ENCODE measurements at regions not wholly inside any gene's neighbourhood (a gene's known extent, or its start where the extent isn't known, plus 50 kb on each side); places are given as distances from the start of the nearest gene placed in this dataset.

GRCh38 chr6:121879149-121879548, 443.7 kb downstream of the GJA1 start:
- Histone ChIP-seq H4K20me1 (ENCODE audit: control insufficient read depth, insufficient read depth, low read depth, low read length) (no peaks in the 10 kb centered on the region), H3K4me3 (ENCODE audit: low read length) (no peak overlapping the region), H3K9me3 (ENCODE audit: control insufficient read depth, insufficient read depth, low read length) (no peaks in the 10 kb centered on the region), H3K36me3 (ENCODE audit: control insufficient read depth, low read length) (no peaks in the 10 kb centered on the region), H3K27me3 (ENCODE audit: control insufficient read depth, low read length) (no peaks in the 10 kb centered on the region), H3K79me2 (ENCODE audit: control insufficient read depth, low read length) (no peaks in the 10 kb centered on the region), H3K4me1 (ENCODE audit: control insufficient read depth, low read length) (no peaks in the 10 kb centered on the region), H3K9me2 (replicated peaks; ENCODE audit: control insufficient read depth, low read length) (no peaks in the 10 kb centered on the region), H3F3A (ENCODE audit: control insufficient read depth, insufficient read depth) (no peaks in the 10 kb centered on the region), H3K27ac (ENCODE audit: low read depth, low read length) (no peak overlapping the region), H3K4me2 (ENCODE audit: low read length) (no peak overlapping the region)
- TF ChIP-seq EZH2phosphoT487 (IDR thresholded peaks at IDR 0.05; ENCODE audit: borderline replicate concordance, low read length) (no peak), CTCF (IDR thresholded peaks at IDR 0.05; ENCODE audit: low read depth, low read length, poor library complexity, severe bottlenecking) (no peak)

GRCh38 chr6:121880831-121881230, 445.4 kb downstream of the GJA1 start:
- Histone ChIP-seq H3K4me1 (ENCODE audit: control insufficient read depth, low read length) (no peaks in the 10 kb centered on the region), H3F3A (ENCODE audit: control insufficient read depth, insufficient read depth) (no peaks in the 10 kb centered on the region), H3K27me3 (ENCODE audit: control insufficient read depth, low read length) (no peaks in the 10 kb centered on the region), H3K9me3 (ENCODE audit: control insufficient read depth, insufficient read depth, low read length) (no peaks in the 10 kb centered on the region), H4K20me1 (ENCODE audit: control insufficient read depth, insufficient read depth, low read depth, low read length) (no peaks in the 10 kb centered on the region), H3K27ac (ENCODE audit: low read depth, low read length) (no peak overlapping the region), H3K4me3 (ENCODE audit: low read length) (no peak overlapping the region), H3K9me2 (replicated peaks; ENCODE audit: control insufficient read depth, low read length) (no peaks in the 10 kb centered on the region), H3K4me2 (ENCODE audit: low read length) (no peak overlapping the region), H3K36me3 (ENCODE audit: control insufficient read depth, low read length) (no peaks in the 10 kb centered on the region), H3K79me2 (ENCODE audit: control insufficient read depth, low read length) (no peaks in the 10 kb centered on the region)
- no peak for TF ChIP-seq CTCF (IDR thresholded peaks at IDR 0.05; ENCODE audit: low read depth, low read length, poor library complexity, severe bottlenecking)
- no peak for TF ChIP-seq EZH2phosphoT487 (IDR thresholded peaks at IDR 0.05; ENCODE audit: borderline replicate concordance, low read length)

DNA sequence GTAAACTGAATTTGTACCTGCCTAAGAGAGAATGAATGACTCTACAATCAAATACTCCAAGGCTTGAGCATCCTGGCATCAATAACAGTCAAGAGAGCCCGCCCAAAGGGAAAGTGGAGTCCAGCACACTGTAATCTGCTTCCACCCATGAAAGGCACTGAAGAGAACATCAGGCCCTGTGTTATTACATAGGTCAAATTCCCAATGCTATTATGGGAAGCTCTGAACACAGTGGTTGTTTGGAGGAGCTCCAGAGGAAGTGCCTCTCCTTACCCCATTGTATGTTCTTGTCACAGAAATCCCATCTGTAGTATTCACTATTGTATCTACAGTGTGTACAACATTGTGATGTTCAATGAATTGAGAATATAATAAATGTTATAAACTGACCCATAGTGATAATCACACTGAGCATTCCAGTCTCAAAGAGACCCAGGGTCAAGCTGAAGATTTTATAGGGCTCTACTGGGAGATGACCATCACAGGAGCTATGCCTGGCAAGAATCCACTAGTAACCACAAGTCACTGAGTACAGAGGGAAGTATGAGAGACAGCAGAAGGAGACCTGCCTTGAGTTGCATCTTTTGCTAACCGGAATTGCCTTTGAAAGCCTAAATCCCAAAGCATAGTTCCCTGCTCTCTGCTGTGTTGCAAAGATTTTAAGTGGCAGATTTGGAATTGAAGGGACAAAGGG, 446.7 kb downstream of the GJA1 start:
- no peak overlapping the region for H3K27ac ChIP-seq (ENCODE audit: low read depth, low read length)
- H4K20me1 ChIP-seq (ENCODE audit: control insufficient read depth, insufficient read depth, low read depth, low read length), result no peaks in the 10 kb centered on the region
- no peaks in the 10 kb centered on the region for H3K36me3 ChIP-seq (ENCODE audit: control insufficient read depth, low read length)
- no peaks in the 10 kb centered on the region for H3K9me3 ChIP-seq (ENCODE audit: control insufficient read depth, insufficient read depth, low read length)
- no peaks in the 10 kb centered on the region for H3F3A ChIP-seq (ENCODE audit: control insufficient read depth, insufficient read depth)
- no peaks in the 10 kb centered on the region for H3K4me1 ChIP-seq (ENCODE audit: control insufficient read depth, low read length)
- no peaks in the 10 kb centered on the region for H3K27me3 ChIP-seq (ENCODE audit: control insufficient read depth, low read length)
- no peak overlapping the region for H3K4me3 ChIP-seq (ENCODE audit: low read length)
- no peak for TF ChIP-seq CTCF (IDR thresholded peaks at IDR 0.05; ENCODE audit: low read depth, low read length, poor library complexity, severe bottlenecking)
- no peak for TF ChIP-seq EZH2phosphoT487 (IDR thresholded peaks at IDR 0.05; ENCODE audit: borderline replicate concordance, low read length)
- H3K9me2 ChIP-seq (replicated peaks; ENCODE audit: control insufficient read depth, low read length), result no peaks in the 10 kb centered on the region
- no peak overlapping the region for H3K4me2 ChIP-seq (ENCODE audit: low read length)
- H3K79me2 ChIP-seq (ENCODE audit: control insufficient read depth, low read length), result no peaks in the 10 kb centered on the region

All from DOHH2 (cell line).